Posterior cingulate gyrus (tissue), 11 donors: ENCODE measurements at regions not wholly inside any gene's neighbourhood (a gene's known extent, or its start where the extent isn't known, plus 50 kb on each side); places are given as distances from the start of the nearest gene placed in this dataset.

ENCODE experiments used
- DNase-seq, 10 donors: peaks; one replicate each; pipeline versions ENCODE4 v3.0.0 to v3.0.0-alpha.2; 2020 to 2021; ENCODE audit warnings: mixed read lengths in 3 of 10
- intact Hi-C: fragments of 100-400 bp; cut with DNase I; formaldehyde crosslinking; loops from one replicate; pipeline ENCODE4 v1.15.1; 2023

DNA sequence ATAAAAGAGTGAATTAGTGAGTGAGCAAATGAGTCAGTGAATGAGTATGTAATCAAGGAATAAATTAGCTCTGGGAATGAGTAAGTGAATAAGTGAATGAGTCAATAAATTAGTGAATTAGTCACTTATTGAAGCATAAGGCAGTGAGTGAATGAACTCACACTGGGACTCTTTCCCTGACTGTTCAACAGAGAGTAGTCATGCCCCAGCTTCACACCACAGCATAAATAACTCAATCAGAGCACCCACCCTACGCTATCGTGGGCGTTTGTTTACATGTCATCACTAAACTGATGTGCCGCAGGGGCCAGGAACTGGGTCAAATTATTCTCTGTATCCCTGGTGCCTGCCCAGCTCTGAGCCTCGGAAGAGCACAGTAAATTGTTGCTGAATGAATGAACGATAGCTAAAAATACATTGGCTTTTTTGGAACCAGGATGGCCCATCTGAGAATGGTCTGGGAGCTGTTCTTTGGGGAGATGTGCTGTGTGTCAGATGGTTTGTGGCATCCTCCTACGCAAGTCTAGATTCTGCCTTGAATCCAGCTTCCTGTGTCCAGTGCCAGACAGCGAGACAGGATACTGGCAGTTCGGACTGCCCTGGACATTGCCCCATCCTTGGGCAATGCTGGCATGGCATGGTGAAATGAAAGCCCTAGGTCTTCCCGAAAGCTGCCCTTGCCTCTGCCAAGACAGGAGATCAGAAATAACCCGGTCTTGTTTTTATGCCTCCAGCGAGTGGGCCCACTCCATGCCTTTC, 98.0 kb upstream of the RTL1 start:
- intact Hi-C loops: no loop called here
- peak in 1 of 10 donors; percentile 41 for DNase-seq

DNA sequence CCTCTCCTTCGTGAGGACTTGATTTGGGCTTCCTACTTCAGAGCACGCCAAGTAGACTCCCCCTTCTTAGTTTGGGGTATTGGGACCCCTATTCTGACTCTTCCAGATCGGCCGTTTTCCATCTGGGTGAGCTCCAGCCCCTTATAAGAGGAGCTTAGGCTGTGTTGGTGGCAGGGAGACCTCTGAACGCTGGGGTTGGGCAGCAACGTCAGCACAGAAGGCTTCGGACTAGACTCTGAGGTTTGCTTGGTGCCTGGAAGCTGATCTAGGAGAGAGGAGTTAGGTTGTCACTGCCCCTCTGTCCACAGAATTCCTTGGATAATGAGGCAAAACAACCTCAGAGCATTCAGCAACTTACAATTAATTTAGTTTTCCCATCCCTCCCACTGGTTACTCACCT, 99.2 kb upstream of the RTL1 start:
- intact Hi-C loops: no loop called here
- no peak for DNase-seq

DNA sequence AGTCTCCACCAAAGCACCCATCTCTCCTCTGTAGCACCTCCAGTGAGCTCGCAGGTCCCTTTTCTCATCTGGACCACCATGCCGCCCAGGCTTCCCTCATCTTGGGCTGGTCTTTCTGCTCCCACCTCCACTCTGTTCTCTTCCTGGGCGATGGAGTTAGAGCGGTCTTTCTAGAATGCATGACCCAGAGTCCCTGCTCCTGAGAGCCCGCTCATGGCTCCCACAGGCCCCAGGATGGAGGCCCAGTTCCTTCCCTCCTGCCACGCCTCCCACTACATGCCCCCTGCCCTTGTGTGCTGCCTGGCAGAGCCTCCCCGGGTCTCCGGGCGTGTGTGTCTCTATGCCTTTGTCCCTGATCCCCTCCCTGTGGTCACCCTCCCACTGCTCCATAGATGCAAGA, 100.7 kb upstream of the RTL1 start:
- intact Hi-C loops: no loop called here
- peak in 1 of 10 donors; percentile 61 for DNase-seq

DNA sequence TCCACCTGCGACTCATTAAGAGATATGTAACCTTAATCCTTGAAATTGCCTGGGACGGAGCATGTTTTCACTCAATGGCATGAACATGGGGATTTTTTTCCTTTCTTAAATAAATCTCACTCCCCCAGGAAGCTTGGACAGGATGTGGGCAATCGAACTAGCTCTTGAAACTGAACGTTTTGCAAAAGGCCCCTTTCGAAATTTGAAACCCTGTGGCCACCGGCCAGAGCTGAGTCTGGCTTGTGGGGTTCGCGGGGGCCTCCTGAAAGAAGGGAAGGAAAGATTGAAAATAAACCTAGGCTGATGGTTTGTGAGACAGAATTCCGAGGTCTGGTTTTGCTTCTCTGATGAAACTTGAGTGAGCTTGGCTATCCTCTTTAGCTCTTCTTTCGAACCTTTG, 101.4 kb upstream of the RTL1 start:
- intact Hi-C loops: no loop called here
- DNase-seq: peak in 1 of 10 donors; percentile 61

DNA sequence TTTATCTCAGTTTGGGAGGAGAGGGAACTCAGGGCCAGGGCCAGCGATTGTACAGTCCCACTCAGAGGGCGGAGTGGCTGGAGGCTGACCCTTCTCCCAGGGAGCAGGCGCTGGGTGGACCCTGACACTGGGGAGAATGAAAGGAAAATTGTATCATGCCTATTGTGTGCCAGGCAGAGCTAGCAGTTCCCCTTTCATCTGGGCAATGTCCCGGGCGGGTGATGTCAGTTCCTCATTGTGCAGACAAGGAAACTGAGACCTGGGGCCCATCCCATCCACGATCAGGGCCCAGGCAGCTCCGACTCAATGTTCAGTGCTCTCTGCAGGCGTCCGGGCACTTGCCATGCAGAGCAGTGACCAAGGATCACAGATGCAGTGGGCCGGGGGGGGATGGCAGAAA, 101.9 kb upstream of the RTL1 start:
- intact Hi-C loops: no loop called here
- peak in 3 of 10 donors; percentile 30 to 87 (median 32) for DNase-seq

DNA sequence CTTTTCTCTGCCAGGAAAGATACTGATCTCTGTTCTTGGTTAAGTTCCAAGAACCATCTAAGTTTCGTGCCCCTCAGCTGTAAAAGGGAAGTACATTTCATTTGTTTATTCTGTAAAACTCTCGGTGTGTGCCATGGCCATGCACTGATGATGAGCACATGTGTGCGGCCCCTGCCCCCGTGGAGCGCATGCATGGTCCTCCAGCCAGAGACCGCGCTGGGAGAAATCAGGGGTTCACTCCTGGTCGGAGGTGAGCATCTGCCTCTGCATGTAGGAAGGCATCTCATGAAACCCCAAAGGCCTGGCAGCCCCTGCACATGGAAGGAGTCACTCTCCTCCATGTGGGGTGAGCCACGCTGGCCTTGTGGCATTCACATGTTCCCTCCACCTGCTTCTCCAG, 102.5 kb upstream of the RTL1 start:
- intact Hi-C loops: no loop called here
- DNase-seq: peak in 1 of 10 donors; percentile 70

DNA sequence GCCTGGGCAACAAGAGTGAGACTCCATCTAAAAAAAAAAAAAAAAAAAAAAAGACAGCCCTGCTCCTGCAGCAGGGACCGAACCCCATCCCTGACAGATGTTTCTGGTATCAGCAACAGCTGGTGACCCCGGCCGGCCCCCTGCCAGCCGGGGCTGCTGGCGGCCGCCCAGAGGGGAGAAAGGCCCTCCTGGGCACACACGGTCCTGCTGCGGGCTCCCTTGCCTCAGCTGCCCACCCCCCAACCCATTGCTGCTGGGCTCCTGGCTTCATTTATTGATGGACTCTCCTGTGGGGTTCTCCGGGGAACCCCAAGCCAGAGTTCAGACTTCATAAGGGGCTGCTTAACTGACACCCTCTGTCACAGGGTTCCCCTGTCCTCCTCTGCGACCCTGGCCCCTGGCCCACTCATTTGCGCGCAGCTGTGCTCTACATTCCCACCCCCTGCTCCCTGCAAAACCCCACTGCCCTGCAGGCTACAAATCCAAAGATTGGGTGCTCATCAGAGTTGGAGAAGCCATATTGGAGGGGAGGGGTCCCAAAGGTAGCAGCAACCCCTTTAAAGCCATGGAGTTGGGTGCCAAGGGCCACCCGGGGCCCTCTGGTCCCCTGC, 103.6 kb upstream of the RTL1 start:
- intact Hi-C loops: no loop called here
- peak in 2 of 10 donors; percentile 43 to 50 for DNase-seq

DNA sequence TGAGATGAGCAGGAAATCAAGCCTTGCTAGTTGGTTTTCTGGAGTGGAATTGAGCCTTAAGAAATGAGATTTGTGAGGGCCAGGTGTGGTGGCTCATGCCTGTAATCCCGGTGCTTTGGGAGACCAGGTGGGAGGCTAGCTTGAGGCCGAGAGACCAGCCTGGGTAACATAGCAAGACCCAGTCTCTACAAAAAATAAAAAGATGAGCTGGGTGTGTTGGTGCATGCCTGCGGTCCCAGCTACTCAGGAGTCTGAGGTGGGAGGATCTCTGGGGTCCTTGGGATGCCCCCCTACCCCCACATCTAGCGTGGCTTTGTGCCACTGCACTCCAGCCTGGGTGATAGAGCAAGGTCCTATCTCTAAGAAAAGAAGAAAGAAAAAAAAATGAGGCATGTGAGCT, 104.2 kb upstream of the RTL1 start:
- intact Hi-C loops: no loop called here
- no peak for DNase-seq

DNA sequence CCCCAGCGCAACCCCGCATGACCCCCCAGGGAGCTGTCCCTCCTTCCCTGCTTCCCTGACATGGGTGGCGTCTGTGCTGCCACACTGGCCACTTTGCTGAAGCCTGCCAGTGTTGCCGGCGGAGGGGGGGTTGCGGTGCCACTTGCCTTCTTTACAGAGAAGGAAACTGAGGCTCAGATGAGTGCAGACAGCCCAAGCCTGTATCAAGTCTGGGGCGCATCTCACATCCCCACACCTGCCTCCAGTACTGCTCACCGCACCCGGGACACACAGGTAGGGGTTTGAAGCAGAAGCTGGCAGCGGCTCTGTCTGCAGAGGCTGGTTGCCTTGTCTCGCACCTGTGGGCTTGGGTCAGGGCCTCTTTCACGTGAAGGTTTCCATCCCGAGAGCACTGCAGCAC, 104.7 kb upstream of the RTL1 start:
- peak in 1 of 10 donors; percentile 50 for DNase-seq
- intact Hi-C loops: no loop called here

DNA sequence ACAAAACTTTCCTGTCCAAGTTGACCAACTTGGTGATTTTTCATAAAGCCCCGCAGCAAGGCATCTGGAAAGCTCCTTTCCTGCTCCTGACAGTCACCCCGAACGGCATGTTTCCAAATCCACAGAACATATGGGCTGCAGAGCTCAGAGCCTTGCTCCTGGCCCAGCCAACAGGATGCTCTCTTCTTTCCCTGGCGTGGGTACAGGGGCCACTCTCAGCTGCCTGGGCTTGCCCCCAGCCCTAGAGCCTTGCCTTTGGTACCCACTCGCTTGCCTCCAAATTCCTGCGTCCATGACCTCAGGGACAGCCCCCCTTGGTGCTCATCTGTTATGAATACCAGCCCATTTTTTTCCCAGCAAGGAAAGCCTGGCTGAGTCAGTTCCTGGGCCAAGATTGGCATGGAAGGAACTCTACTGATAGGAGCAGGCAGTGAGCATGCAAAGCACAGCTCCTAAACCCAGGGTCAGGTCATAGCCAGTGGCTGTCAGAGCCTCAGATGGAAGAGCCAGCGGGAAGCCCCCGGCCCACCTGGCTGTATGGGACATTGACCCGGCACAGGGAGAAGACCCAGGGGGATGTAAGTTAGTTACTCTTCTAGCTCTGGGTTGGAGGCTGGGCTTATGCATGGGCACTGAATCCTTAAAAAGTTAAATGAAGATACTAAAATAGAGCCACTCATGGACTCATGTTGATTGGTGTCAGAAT, 105.3 kb upstream of the RTL1 start:
- intact Hi-C loops: no loop called here
- peak in 1 of 10 donors; percentile 62 for DNase-seq

DNA sequence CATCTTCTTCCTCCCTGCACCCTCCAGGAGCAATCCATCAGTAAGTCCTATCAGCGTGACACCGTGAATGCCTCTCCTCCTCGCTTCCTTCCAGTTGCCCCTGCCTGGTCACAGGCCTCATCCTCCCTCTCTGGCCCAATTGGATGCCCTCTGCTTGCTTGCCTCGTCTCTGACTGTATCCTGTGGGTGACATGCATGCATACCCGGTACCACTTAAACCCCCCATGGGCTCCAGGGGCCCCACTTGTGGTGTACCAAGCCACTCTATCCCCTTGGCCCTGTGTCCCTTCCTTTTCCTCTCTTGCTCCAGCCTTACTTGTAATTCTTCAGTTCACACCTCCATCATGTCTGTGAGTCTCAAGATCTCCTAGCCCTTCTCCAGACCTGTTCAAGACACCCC, 106.0 kb upstream of the RTL1 start:
- DNase-seq: peak in 1 of 10 donors; percentile 36

DNA sequence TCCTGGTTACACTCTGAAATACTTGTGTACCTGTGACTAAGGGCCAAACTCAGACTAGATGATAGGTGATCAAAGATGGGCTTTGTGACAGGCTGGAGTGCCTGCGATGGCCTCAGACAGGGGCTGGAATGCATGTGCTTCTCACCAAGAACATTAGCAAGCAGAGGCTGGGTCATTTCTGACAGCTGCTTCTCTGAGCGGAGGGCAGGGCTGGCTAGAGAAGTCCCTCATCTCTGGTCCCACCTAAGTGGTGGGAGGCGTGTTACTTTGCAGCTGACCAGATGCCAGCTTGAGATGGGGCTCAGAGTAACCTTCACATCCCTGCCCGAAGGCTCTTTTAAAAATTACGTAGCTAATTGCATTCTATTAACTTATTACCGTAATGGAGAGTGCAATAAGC, 106.8 kb upstream of the RTL1 start:
- no peak for DNase-seq
- intact Hi-C loops: no loop called here

More for the DNA sequence above, 106.0 kb upstream of the RTL1 start:
- intact Hi-C loops: no loop called here

DNA sequence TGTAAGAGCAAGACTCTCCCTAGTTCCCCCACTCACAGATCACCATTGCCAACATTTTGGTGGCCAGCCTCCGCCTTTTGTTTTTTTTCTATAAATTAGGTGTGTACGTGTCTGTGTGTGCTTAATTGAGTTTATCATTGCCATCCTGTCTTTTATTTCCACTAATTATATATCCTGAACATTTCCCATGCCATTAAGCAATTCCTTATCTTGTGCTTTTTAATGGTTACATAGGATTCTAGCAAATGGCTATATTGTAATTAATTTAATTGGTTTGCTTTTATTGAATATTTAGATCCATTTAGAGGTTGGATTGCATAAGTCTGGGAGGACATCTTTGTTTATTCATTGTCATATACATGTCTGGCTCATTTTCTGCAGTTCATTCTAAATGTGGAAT, 107.3 kb upstream of the RTL1 start:
- no peak for DNase-seq
- intact Hi-C loops: no loop called here

DNA sequence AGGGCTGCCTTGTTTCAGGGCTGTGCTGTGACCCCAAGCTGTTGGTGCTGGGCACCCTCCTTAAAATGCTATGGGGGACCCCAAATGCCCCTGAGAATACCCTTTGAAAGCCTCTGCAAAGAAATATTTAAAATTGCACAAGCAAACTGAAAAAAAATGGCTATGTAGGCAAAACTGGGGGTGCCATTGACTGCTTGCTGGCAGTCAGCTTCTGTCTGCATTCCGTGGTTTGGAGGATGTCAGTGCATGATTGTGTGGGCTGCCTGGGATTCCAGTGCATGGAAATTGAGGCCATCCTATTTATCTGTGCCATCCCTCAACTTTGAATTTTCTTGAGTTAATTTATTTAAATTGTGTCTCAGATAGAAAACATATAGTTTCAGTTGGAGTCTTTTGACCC, 113.7 kb upstream of the RTL1 start:
- intact Hi-C loops: no loop called here
- DNase-seq: no peak

DNA sequence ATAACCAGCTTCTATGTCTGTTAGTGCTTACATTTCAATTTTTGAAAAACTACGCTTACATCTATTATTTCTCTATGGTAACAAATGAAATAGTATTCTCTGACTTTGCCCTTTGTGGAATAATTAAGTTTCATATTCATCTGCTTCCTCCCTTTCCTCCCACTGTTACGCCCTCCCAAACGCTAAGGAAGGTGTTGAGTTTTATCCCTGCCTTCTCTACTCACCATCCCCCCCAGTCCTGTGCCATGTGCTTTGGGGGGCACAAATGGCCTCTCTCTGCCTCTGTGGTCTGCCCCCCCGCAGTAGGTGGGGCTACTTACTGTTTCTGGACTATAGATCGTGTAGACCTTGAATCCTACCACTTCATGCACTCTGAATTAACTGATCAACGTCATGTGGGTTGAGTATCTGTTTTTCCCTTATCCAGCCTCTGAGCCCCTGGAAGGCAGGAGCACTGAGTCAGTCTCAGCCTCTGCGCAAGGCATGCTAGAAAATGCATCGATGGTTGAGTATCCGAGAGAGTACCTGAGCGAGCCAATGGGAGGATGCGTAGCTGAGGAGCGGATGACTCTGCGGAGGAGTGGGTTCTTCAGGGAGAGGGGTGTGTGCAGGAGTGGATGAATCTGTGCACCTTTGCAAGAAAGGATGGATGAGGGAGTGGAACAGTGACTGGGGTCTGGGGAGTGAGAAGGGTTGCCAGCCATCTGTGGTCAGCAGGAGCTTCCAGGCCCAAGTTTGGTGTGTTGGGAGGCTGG, 114.5 kb upstream of the RTL1 start:
- intact Hi-C loops: no loop called here
- DNase-seq: peak in 2 of 10 donors; percentile 24 to 50

DNA sequence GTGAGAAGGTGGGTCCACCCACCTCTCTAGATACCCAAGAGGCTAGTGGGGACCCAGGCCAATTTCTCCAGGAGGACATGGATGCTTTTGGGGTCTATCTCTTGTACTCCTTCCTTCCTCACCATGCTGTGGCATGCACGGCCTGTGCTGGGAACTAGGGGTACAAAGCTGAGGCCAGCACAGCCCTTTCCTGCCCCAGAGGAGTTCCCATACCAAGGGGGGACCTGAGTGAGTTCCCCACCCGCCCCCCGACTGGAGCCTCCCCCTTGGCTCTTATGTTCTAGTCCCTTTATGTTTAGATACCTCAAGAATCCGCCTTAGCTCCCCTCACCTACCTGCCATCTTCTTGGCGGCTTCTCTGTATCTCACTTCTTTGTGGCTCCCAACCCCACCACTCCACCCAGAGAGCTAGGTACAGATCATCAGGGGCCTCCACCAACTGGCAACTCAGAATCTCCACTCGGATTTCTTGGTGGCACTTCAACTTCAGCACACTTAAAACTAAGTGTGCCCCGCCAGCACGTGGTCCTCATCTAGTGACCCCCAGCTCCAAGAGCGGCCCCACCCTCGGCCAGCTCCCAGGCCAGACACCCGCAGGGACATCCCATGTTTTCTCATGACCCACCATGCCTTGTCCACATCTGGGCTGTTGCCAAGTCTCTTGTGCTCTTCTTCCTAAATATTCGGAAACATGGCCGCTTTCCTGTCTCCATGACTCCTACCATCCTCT, 115.2 kb upstream of the RTL1 start:
- DNase-seq: peak in 2 of 10 donors; percentile 2 to 57
- intact Hi-C loops: no loop called here

DNA sequence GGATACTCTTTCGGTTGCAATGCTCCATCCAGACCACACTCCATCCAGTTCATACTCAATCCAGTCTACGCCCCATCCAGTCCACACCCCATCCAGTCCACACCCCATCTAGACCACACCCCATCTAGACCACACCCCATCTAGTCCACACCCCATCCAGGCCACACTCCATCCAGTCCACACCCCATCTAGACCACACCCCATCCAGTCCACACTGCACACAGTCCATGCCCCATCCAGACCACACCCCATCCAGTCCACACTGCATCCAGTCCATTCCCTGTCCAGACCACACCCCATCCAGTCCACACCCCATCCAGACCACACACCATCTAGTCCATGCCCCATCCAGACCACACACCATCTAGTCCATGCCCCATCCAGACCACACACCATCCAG, 116.0 kb upstream of the RTL1 start:
- peak in 2 of 10 donors; percentile 2 to 60 for DNase-seq
- intact Hi-C loops: no loop called here

DNA sequence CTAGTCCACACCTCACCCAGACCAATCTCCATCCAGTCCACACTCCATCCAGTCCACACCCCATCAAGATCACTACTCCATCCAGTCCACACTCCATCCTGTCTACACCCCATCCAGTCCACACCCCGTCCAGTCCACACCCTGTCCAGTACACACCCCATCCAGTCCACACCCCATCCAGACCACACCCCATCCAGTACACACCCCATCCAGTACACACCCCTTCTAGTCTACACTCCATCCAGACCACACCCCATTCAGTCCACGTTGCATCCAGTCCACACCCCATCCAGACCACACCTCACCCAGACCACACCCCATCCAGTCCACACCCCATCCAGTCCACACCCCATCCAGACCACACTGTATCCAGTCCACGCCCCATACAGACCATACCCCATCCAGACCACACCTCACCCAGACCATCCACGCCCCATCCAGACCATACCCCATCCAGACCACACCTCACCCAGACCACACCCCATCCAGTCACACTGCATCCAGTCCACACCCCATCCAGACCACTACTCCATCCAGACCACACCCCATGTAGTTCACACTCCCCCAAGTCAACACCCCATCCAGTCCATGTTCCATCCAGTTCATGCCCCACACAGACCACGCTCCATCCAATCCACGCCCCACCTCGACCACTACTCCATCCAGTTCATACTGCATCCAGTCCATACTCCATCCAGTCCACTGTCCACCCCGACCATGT, 116.6 kb upstream of the RTL1 start:
- intact Hi-C loops: no loop called here
- DNase-seq: peak in 1 of 10 donors; percentile 55

DNA sequence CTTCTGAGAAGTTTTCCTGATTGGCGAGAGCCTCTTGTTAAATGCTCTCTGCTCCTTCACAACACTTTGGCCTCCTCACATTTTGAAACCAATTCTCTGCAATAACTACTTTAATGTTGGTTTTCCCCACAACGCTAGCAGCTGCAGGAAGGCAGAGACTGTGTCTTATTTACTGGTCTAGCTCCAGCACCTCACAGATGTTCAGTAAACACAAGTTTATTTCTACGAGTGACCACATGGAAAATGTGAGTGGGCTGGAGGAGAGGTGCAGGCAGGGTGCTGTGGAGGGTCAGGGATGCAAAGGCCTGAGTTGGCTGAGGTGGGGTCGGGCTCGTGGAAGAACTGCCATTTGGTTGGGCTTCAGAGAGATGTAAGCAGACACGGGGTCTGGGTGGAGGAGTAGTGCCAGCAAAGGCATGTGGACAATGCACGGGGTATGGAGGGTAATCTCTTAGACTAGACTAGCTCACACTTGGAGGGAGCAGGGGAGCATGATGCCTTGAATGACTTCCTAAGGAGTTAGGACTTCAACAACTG, 117.4 kb upstream of the RTL1 start:
- DNase-seq: peak in 2 of 10 donors; percentile 31 to 39
- intact Hi-C loops: no loop called here
